ENCODE measurements at regions not wholly inside any gene's neighbourhood (a gene's known extent, or its start where the extent isn't known, plus 50 kb on each side); places are given as distances from the start of the nearest gene placed in this dataset.
"Not testable (repeated sequence)": the region's sequence is repeated elsewhere in the genome, so short reads cannot be mapped to it uniquely, and the experiment has no call there.

GRCh38 chr20:60101201-60101890 lies 143.1 kb downstream of the CDH26 start:
- CTCF ChIA-PET: no interaction called here
- DNase-seq (ENCODE audit: low read depth, low spot score): no peak
- Histone ChIP-seq H3K4me3 (ENCODE audit: low read depth, low read length) (no peak overlapping the region), H3K9me3 (ENCODE audit: control insufficient read depth, insufficient read depth, low read length) (no peaks in the 10 kb centered on the region), H3K27ac (ENCODE audit: low read depth, low read length) (no peak overlapping the region), H3K27me3 (ENCODE audit: control insufficient read depth, insufficient read depth, low read length) (no peaks in the 10 kb centered on the region)
- POLR2A ChIA-PET: no interaction called here
- no peak for TF ChIP-seq CTCF (IDR thresholded peaks at IDR 0.05; ENCODE audit: low read depth, low read length)

- Histone ChIP-seq H3K9me3 (ENCODE audit: control insufficient read depth, insufficient read depth, low read length) (no peaks in the 10 kb centered on the region), H3K27me3 (ENCODE audit: control insufficient read depth, insufficient read depth, low read length) (no peaks in the 10 kb centered on the region), H3K27ac (ENCODE audit: low read depth, low read length) (no peak overlapping the region), H3K4me3 (ENCODE audit: low read depth, low read length) (no peak overlapping the region)
- POLR2A ChIA-PET: no interaction called here
- CTCF ChIA-PET: no interaction called here
- TF ChIP-seq CTCF (IDR thresholded peaks at IDR 0.05; ENCODE audit: low read depth, low read length): no peak
- DNase-seq (ENCODE audit: low read depth, low spot score): no peak
These were observed 143.7 kb downstream of the CDH26 start for GRCh38 chr20:60101891-60102281.

GRCh38 chr20:60102665-60103210 lies 144.5 kb downstream of the CDH26 start:
- H3K9me3 ChIP-seq (ENCODE audit: control insufficient read depth, insufficient read depth, low read length): no peaks in the 10 kb centered on the region
- no peak for TF ChIP-seq CTCF (IDR thresholded peaks at IDR 0.05; ENCODE audit: low read depth, low read length)
- ChIA-PET POLR2A (no interaction called here), CTCF (no interaction called here)
- H3K4me3 ChIP-seq (ENCODE audit: low read depth, low read length): no peak overlapping the region
- no peak for DNase-seq (ENCODE audit: low read depth, low spot score)
- H3K27me3 ChIP-seq (ENCODE audit: control insufficient read depth, insufficient read depth, low read length): no peaks in the 10 kb centered on the region
- H3K27ac ChIP-seq (ENCODE audit: low read depth, low read length): no peak overlapping the region

GRCh38 chr20:60104993-60105803 lies 147.0 kb downstream of the CDH26 start:
- TF ChIP-seq CTCF (IDR thresholded peaks at IDR 0.05; ENCODE audit: low read depth, low read length): no peak
- ChIA-PET POLR2A (no interaction called here), CTCF (interaction anchor here (1.8 kb wide), 1 partner anchor 172 kb away, joined by 3 read pairs; the partner anchor contains the start of gene SYCP2)
- DNase-seq (ENCODE audit: low read depth, low spot score): no peak
- no peak overlapping the region for H3K4me3 ChIP-seq (ENCODE audit: low read depth, low read length)
- no peaks in the 10 kb centered on the region for H3K9me3 ChIP-seq (ENCODE audit: control insufficient read depth, insufficient read depth, low read length)
- H3K27me3 ChIP-seq (ENCODE audit: control insufficient read depth, insufficient read depth, low read length): peaks cover 3% of the 10 kb centered on the region
- H3K27ac ChIP-seq (ENCODE audit: low read depth, low read length): no peak overlapping the region

- H3K4me3 ChIP-seq (ENCODE audit: low read depth, low read length); H3K27me3 ChIP-seq (ENCODE audit: control insufficient read depth, insufficient read depth, low read length); POLR2A ChIA-PET; H3K9me3 ChIP-seq (ENCODE audit: control insufficient read depth, insufficient read depth, low read length); H3K27ac ChIP-seq (ENCODE audit: low read depth, low read length); DNase-seq (ENCODE audit: low read depth, low spot score): not testable (repeated sequence)
- CTCF ChIA-PET: interaction anchor here (1.8 kb wide), 1 partner anchor 173 kb away, joined by 3 read pairs; the partner anchor contains the start of gene SYCP2
These were observed 148.0 kb downstream of the CDH26 start for GRCh38 chr20:60106186-60106585.

All from AG04450 (cell line).